GM12875 (cell line): ENCODE measurements at regions not wholly inside any gene's neighbourhood (a gene's known extent, or its start where the extent isn't known, plus 50 kb on each side); places are given as distances from the start of the nearest gene placed in this dataset.
"Not testable (repeated sequence)": the region's sequence is repeated elsewhere in the genome, so short reads cannot be mapped to it uniquely, and the experiment has no call there.

Experiments used
- H3K4me3 ChIP-seq: one replicate; pipeline ENCODE4 v1.5.1; 2011; ENCODE audit warnings: low read depth, low read length, control low read depth
- TF ChIP-seq, protein P1 (sequence below): IDR thresholded peaks from 2 replicates; pipeline ENCODE4 v1.5.1; 2011; ENCODE audit warnings: low read depth, mild to moderate bottlenecking, control low read depth, inconsistent platforms, low read length, moderate library complexity, borderline replicate concordance; ENCODE audit not compliant: insufficient read depth

DNA sequence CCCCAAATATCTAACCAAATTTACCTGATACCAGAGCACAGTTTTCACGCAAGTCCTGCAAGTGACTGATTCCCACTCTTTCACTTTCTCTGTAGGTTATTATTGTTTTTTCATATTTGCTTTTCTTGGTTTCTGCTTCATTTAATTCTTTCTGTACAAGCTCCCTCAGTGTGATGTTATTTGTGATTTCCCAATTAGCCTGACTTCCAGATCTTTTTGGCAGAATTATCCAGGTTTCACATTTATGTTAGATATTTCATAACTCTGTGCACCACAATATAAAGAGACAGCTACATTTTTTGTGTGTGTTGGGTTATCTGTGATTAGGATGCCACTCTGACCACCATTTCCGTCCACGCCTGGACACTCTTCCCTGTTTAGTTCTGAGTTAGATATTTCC lies 381.5 kb upstream of the CNTNAP2 start:
- no peak overlapping the region for H3K4me3 ChIP-seq
- TF ChIP-seq, protein P1, sequence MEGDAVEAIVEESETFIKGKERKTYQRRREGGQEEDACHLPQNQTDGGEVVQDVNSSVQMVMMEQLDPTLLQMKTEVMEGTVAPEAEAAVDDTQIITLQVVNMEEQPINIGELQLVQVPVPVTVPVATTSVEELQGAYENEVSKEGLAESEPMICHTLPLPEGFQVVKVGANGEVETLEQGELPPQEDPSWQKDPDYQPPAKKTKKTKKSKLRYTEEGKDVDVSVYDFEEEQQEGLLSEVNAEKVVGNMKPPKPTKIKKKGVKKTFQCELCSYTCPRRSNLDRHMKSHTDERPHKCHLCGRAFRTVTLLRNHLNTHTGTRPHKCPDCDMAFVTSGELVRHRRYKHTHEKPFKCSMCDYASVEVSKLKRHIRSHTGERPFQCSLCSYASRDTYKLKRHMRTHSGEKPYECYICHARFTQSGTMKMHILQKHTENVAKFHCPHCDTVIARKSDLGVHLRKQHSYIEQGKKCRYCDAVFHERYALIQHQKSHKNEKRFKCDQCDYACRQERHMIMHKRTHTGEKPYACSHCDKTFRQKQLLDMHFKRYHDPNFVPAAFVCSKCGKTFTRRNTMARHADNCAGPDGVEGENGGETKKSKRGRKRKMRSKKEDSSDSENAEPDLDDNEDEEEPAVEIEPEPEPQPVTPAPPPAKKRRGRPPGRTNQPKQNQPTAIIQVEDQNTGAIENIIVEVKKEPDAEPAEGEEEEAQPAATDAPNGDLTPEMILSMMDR: no peak

DNA sequence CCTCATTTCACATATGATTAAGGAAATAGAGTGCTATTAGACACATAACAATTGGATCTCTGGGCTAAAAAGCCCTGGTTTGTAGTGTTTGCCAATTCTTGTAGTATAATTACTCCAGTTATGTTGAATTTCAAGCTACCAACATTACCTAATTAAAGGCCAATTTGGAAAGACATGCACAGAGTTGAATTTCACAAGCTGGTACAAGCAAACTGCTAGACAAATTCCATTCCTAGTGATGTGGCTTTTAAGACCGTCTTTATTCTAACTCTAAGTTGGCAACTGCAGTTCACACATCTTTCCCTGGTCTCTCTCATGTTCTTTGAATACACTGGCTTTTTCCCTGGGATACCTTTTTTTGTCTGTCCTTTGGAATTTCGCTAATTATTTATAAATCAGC lies 384.1 kb upstream of the CNTNAP2 start:
- no peak overlapping the region for H3K4me3 ChIP-seq
- TF ChIP-seq, protein P1: no peak

DNA sequence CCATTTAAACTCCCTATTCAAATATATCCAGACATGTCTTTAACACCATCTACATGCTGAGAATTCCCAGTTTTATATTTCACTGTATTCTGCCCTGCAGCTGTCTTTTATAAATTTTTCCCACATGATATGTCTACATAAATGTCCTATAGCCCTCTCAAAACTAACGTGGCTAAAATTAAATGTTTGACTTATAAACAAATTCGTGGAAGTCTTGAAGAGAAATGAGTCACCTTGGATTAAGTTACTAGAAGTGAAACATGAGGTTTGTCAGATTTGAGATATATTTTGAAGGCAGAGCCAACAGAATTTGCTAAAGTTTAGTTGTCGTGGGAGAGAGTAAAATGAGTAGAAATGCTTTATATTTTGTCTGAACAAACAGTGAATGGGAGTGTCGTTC lies 386.9 kb upstream of the CNTNAP2 start:
- TF ChIP-seq, protein P1: no peak
- no peak overlapping the region for H3K4me3 ChIP-seq

DNA sequence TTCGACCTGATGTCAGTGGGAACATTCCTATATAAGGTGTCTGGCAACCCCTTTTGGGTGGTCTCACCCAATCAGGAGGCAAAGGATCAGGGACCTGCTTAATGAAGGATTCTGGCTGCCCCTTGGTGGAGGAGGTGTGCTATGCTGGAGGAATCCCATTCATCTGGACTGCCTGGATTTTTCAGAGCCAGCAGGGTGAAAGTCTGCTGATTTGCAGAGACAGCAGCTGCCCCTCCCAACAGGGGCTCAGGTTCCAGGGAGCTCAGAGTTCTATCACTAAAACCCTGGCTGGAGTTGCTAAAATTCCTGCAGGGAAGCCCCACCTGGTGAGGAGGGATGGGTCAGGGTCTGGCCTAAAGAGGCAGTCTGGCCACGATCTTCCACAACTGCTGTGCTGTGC lies 398.5 kb upstream of the CNTNAP2 start:
- TF ChIP-seq, protein P1: no peak
- no peak overlapping the region for H3K4me3 ChIP-seq

DNA sequence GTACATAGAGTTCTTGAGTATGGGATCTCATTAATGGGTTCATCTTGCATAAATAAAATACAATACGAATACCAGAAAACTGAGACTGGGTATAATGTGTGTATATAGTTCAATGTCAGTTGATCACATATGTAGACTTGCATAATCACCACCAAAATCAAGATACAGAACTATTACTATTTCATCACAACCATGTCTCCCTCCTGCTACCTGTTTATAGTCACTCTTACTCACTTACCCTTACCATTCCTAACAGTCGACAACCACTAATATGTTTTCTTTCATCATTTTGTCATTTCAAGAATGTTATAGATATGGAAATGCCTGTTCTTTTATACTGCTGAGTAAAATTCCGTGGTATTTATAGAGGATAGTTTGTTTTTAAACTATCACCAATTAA lies 416.1 kb upstream of the CNTNAP2 start:
- TF ChIP-seq, protein P1: no peak
- no peak overlapping the region for H3K4me3 ChIP-seq

DNA sequence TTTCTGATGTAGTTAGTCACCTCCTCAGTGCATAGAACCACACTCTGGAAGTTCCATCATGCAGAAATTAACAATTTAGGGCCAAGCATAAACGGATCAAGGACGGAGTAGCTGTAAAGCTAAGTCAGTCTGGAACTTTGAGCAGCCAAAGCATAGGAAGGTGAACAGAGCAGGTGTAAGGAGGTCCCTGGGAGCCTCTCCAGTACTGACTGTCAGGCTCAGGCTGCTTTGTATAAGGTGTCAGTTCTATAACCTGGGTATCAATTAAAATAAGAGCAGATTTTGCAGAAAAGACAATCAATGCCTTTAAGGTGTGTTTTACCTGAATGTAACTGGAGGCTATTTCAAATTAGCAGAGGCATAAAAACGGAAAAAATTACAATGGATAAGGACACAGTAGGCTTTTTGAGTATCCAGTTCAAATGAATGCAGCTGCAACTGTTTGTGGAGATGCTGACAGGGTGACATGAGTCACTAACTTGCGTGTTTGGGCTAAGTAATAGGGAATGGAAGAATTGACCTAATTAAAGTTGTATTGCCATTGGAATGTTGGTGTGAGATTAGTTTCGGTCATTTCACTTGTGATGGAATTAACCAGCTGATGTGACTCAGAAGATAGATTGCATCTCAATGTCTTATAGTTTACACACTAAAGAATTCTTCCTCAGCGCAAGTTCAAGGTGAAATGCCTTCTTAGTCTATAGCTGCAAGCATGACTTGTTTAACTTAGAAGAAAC lies 417.9 kb upstream of the CNTNAP2 start:
- H3K4me3 ChIP-seq: no peak overlapping the region
- TF ChIP-seq, protein P1: no peak

DNA sequence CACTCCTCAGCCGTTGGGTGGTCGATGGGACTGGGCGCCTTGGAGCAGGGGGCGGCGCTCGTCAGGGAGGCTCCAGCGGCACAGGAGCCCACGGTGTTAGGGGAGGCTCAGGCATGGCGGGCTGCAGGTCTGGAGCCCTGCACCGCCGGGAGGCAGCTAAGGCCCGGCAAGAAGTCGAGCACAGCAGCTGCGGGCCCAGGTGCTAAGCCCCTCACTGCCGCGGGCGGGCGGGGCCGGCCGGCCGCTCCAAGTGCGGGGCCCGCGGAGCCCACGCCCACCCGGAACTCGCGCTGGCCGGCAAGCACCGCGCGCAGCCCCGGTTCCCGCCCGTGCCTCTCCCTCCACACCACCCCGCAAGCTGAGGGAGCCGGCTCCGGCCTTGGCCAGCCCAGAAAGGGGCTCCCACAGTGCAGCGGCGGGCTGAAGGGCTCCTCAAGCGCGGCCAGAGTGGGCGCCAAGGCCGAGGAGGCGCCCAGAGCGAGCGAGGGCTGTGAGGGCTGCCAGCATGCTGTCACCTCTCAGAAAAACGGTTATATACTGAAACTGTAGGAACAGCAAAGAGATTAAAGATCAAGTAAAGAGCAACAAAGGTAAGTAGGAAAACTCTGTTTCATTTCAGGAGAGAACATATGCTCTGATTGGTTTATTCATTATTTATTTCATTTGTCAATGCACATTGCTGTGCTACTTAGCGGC lies 419.0 kb upstream of the CNTNAP2 start:
- H3K4me3 ChIP-seq: not testable (repeated sequence)
